GM23248 (cell line): ENCODE measurements at regions not wholly inside any gene's neighbourhood (a gene's known extent, or its start where the extent isn't known, plus 50 kb on each side); places are given as distances from the start of the nearest gene placed in this dataset.

Experiments
- EZH2 ChIP-seq: fragments of 200-600 bp; sonication (generic); IDR thresholded peaks from 2 replicates; pipeline ENCODE4 v1.6.1; 2018; ENCODE audit warnings: antibody characterized with exemption, mild to moderate bottlenecking; ENCODE audit not compliant: insufficient read depth, poor library complexity, severe bottlenecking
- EZH2phosphoT487 ChIP-seq: fragments of 200-600 bp; sonication (generic); IDR thresholded peaks from 2 replicates; pipeline ENCODE4 v1.6.1; 2018; ENCODE audit warnings: antibody characterized with exemption, moderate library complexity, mild to moderate bottlenecking, low read depth; ENCODE audit not compliant: insufficient read depth

- no peak for TF ChIP-seq EZH2phosphoT487
- TF ChIP-seq EZH2, result no peak
These were observed 64.5 kb downstream of the FAM9B start for GRCh38 chrX:8969378-8969777.
